K562 (cell line): ENCODE measurements at regions not wholly inside any gene's neighbourhood (a gene's known extent, or its start where the extent isn't known, plus 50 kb on each side); places are given as distances from the start of the nearest gene placed in this dataset.

Experiments used
- BRD4 ChIP-seq: fragments of 200-600 bp; sonication (generic); IDR thresholded peaks from 2 replicates; pipeline ENCODE4 v1.6.1; 2017; ENCODE audit warnings: inconsistent platforms
- ESRRA ChIP-seq: fragments of 450-650 bp; IDR thresholded peaks from 2 replicates; pipeline ENCODE4 v1.6.1; 2014; ENCODE audit warnings: low read depth, mild to moderate bottlenecking, moderate library complexity, borderline replicate concordance
- HMG20B ChIP-seq: fragments of 250-450 bp; sonication (Bioruptor Pico); IDR thresholded peaks from 2 replicates; pipeline ENCODE4 v1.5.0; 2021; ENCODE audit warnings: mild to moderate bottlenecking
- NR2C2 ChIP-seq, 2 experiments: fragments of 200-800 bp in 1 of 2; sonication (Bioruptor generic) in 1 of 2; sonication (generic) in 1 of 2; formaldehyde crosslinking in 1 of 2; IDR thresholded peaks; 2 replicates each; pipeline versions ENCODE4 v1.6.1 to v1.8.0; 2016 to 2022; ENCODE audit warnings: mild to moderate bottlenecking in 1 of 2, missing compliant biosample characterization in 1 of 2, missing genetic modification characterization in 1 of 2, missing genetic modification reagents in 1 of 2
- POLR2A ChIP-seq: fragments of 450-650 bp; conservative IDR thresholded peaks from 2 replicates; pipeline ENCODE4 v1.6.1; 2016
- POLR3G ChIP-seq: IDR thresholded peaks from 2 replicates; pipeline ENCODE4 v1.6.1; 2011; ENCODE audit not compliant: insufficient read length, insufficient replicate concordance; ENCODE audit errors: extremely low read depth
- REST ChIP-seq, 2 experiments: fragments of 450-650 bp; formaldehyde crosslinking in 1 of 2; IDR thresholded peaks; 2 replicates each; pipeline versions ENCODE4 v1.4.0 to v1.6.1; 2014 to 2020; ENCODE audit warnings: mild to moderate bottlenecking in 2 of 2, borderline replicate concordance in 1 of 2, low read depth in 1 of 2
- SREBF2 ChIP-seq: sonication (generic); formaldehyde crosslinking; IDR thresholded peaks from 2 replicates; pipeline ENCODE4 v1.4.0; 2020; ENCODE audit warnings: mild to moderate bottlenecking, missing genetic modification reagents
- TAF1 ChIP-seq: IDR thresholded peaks from 2 replicates; pipeline ENCODE4 v1.6.1; 2011; ENCODE audit warnings: mild to moderate bottlenecking, low read length, moderate library complexity; ENCODE audit not compliant: insufficient read depth, control insufficient read depth, severe bottlenecking; ENCODE audit errors: extremely low read depth
- TCF15 ChIP-seq: fragments of 250-450 bp; sonication (Bioruptor Pico); IDR thresholded peaks from 2 replicates; pipeline ENCODE4 v1.8.0; 2022; ENCODE audit warnings: moderate library complexity, mild to moderate bottlenecking, inconsistent platforms
- ZC3H11A ChIP-seq: IDR thresholded peaks from 2 replicates; pipeline ENCODE4 v1.6.1; 2012; ENCODE audit warnings: low read depth, low read length, improper control_type of control experiment
- ZFX ChIP-seq: sonication (generic); formaldehyde crosslinking; IDR thresholded peaks from 2 replicates; pipeline ENCODE4 v1.8.0; 2022; ENCODE audit warnings: mild to moderate bottlenecking, missing genetic modification reagents, moderate library complexity
- ZNF76 ChIP-seq: fragments of 250-450 bp; sonication (Bioruptor Pico); IDR thresholded peaks from 2 replicates; pipeline ENCODE4 v1.4.0; 2020; ENCODE audit warnings: mild to moderate bottlenecking, moderate library complexity, borderline replicate concordance
- ZZZ3 ChIP-seq: fragments of 450-650 bp; IDR thresholded peaks from 2 replicates; pipeline ENCODE4 v1.6.1; 2016; ENCODE audit warnings: antibody characterized with exemption, mild to moderate bottlenecking, moderate library complexity

GRCh38 chr11:29087200-29087812 lies 929.5 kb downstream of the KCNA4 start:
- TF ChIP-seq ZFX = no peak
- no peak for TF ChIP-seq ZC3H11A
- no peak for TF ChIP-seq TCF15 (CRISPR knock-in tag)
- no peak for TF ChIP-seq TAF1
- no peak for TF ChIP-seq POLR2A
- TF ChIP-seq ZNF76 (CRISPR knock-in tag) = no peak
- no peak for TF ChIP-seq REST (IDR thresholded peaks at IDR 0.05; ENCODE audit: borderline replicate concordance)
- TF ChIP-seq REST (CRISPR knock-in tag; IDR thresholded peaks at IDR 0.05; ENCODE audit: low read depth) = no peak
- TF ChIP-seq POLR3G = no peak
- no peak for TF ChIP-seq HMG20B (CRISPR knock-in tag)
- TF ChIP-seq ZZZ3 = no peak
- no peak for TF ChIP-seq ESRRA
- TF ChIP-seq SREBF2 (CRISPR knock-in tag) = no peak
- no peak for TF ChIP-seq BRD4
- no peak for TF ChIP-seq NR2C2 (CRISPR knock-in tag; IDR thresholded peaks at IDR 0.05)
- no peak for TF ChIP-seq NR2C2 (tag; IDR thresholded peaks at IDR 0.05)
